ENCODE measurements at regions not wholly inside any gene's neighbourhood (a gene's known extent, or its start where the extent isn't known, plus 50 kb on each side); places are given as distances from the start of the nearest gene placed in this dataset.

DNA sequence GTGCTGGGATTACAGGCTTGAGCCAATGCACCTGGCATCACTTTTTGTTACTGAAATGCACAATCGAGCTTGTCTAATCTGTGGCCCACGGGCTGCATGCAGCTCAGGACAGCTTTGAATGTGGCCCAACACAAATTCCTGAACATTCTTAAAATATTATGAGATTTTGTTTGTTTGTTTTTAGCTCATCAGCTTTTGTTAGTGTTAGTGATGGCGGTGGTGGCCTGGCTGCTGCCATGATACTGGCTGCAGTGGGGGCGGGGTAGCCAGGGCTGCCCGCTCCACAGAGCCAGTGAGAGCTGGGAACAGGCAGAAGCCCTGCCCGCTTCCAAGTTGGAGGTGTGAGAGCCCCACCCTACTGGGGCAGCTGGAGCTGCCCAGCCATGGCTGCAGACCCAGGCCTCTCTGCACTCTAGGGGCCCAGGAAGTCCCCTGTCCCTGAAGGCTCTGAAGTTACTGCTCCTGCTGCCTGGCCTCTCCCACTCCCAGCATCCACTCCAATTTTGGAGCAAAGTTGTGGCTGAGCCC, 76.6 kb upstream of the SHB start:
- H3K79me2 ChIP-seq (ENCODE audit: insufficient read depth, low read length): no peaks in the 10 kb centered on the region
- no peak overlapping the region for H3K4me2 ChIP-seq (ENCODE audit: low read depth, low read length, poor library complexity, severe bottlenecking)
- no peak overlapping the region for H3K4me3 ChIP-seq (ENCODE audit: insufficient read depth, low read length, poor library complexity, severe bottlenecking)
- H3K9me2 ChIP-seq (replicated peaks; ENCODE audit: insufficient read depth, low read length): no peaks in the 10 kb centered on the region
- no peak overlapping the region for H3K9ac ChIP-seq (ENCODE audit: low read length)
- no peaks in the 10 kb centered on the region for H4K20me1 ChIP-seq (ENCODE audit: low read depth, low read length)
- no peaks in the 10 kb centered on the region for H3K36me3 ChIP-seq (ENCODE audit: low read length)
- H3K9me3 ChIP-seq (ENCODE audit: insufficient read depth, low read length): peaks cover 8% of the 10 kb centered on the region; the same call in 1 of the 2 replicates
- no peak overlapping the region for H3K27ac ChIP-seq (ENCODE audit: low read depth, low read length)
- TF ChIP-seq, protein P1, sequence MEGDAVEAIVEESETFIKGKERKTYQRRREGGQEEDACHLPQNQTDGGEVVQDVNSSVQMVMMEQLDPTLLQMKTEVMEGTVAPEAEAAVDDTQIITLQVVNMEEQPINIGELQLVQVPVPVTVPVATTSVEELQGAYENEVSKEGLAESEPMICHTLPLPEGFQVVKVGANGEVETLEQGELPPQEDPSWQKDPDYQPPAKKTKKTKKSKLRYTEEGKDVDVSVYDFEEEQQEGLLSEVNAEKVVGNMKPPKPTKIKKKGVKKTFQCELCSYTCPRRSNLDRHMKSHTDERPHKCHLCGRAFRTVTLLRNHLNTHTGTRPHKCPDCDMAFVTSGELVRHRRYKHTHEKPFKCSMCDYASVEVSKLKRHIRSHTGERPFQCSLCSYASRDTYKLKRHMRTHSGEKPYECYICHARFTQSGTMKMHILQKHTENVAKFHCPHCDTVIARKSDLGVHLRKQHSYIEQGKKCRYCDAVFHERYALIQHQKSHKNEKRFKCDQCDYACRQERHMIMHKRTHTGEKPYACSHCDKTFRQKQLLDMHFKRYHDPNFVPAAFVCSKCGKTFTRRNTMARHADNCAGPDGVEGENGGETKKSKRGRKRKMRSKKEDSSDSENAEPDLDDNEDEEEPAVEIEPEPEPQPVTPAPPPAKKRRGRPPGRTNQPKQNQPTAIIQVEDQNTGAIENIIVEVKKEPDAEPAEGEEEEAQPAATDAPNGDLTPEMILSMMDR (IDR thresholded peaks at IDR 0.05; ENCODE audit: insufficient read depth, low read length, poor library complexity, severe bottlenecking): no peak
- no peak for TF ChIP-seq EZH2phosphoT487 (conservative IDR thresholded peaks at IDR 0.05; ENCODE audit: low read length)
- H3F3A ChIP-seq (ENCODE audit: insufficient read depth): no peaks in the 10 kb centered on the region
- H2AFZ ChIP-seq (ENCODE audit: low read depth, low read length, severe bottlenecking): no peak overlapping the region
- no peaks in the 10 kb centered on the region for H3K27me3 ChIP-seq (ENCODE audit: low read length)

DNA sequence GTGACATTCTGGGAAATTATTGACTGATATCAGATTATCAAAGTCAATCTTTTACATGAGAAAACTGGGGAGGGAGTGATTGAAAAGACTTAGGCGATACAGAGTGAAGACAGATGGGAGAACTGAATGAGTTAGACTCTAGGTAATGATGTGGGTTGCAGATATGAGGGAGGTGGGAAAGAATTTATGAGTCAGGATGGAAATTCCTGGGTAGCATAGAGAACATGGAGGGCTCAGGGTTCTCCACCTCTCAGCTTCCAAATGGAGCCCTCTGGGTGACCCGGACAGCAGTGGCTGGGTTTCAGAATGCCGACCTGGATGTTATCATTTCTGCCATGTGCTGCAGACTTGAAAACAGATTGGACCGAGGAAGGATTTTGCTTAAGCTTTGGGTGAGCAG, 75.4 kb upstream of the SHB start:
- Histone ChIP-seq H2AFZ (ENCODE audit: low read depth, low read length, severe bottlenecking) (no peak overlapping the region), H3K27me3 (ENCODE audit: low read length) (no peaks in the 10 kb centered on the region), H3K9me3 (ENCODE audit: insufficient read depth, low read length) (peaks cover 8% of the 10 kb centered on the region; the same call in 1 of the 2 replicates), H3K9ac (ENCODE audit: low read length) (no peak overlapping the region), H3K9me2 (replicated peaks; ENCODE audit: insufficient read depth, low read length) (no peaks in the 10 kb centered on the region), H3K4me3 (ENCODE audit: insufficient read depth, low read length, poor library complexity, severe bottlenecking) (no peak overlapping the region), H3K4me2 (ENCODE audit: low read depth, low read length, poor library complexity, severe bottlenecking) (no peak overlapping the region), H3K36me3 (ENCODE audit: low read length) (no peaks in the 10 kb centered on the region), H4K20me1 (ENCODE audit: low read depth, low read length) (no peaks in the 10 kb centered on the region), H3K79me2 (ENCODE audit: insufficient read depth, low read length) (no peaks in the 10 kb centered on the region), H3K27ac (ENCODE audit: low read depth, low read length) (no peak overlapping the region), H3F3A (ENCODE audit: insufficient read depth) (no peaks in the 10 kb centered on the region)
- TF ChIP-seq EZH2phosphoT487 (conservative IDR thresholded peaks at IDR 0.05; ENCODE audit: low read length): no peak
- TF ChIP-seq, protein P1 (IDR thresholded peaks at IDR 0.05; ENCODE audit: insufficient read depth, low read length, poor library complexity, severe bottlenecking): no peak

DNA sequence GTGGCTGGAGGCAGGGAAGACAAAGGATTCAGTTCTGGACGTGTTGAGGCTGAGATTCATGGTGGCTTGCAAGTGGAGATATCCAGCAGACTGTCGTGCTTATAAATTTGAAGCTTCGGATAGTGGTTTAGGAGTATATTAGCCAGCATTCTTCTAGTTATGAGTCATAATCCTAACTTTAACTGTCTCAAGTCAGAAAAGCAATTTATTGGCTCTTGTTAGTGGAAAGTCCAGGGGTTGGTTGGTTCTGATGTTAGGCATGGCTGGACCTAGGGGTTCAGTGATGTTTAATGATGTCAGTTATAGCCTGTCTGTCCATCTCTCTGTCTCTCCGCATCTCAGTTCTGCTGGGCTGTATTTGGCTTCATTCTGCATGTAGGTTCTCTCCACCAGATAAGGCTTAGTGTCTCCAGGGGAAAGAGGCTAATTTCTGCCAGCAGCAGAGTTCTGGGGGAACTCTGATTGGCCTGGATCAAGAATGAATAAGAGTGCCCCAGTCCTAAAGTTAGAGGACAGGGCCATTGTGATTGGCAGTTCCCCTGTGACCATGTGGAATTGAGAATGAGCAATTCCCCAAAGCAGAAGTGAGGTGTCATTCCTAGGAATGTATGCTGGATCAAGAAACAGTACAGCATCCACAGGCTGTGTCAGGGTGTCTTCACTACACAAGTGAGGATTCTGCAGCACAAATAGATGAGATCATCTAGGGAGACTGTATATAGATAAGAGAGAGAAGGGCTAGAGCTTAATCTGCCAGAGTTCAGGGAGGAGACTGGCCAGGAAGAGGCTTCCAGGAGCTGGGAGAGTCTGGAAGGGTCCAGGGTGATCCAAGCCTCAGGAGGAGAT, 72.9 kb upstream of the SHB start:
- no peak overlapping the region for H3K27ac ChIP-seq (ENCODE audit: low read depth, low read length)
- no peaks in the 10 kb centered on the region for H3K36me3 ChIP-seq (ENCODE audit: low read length)
- peaks cover 7% of the 10 kb centered on the region; the same call in 1 of the 2 replicates for H3K9me3 ChIP-seq (ENCODE audit: insufficient read depth, low read length)
- H3K4me2 ChIP-seq (ENCODE audit: low read depth, low read length, poor library complexity, severe bottlenecking): no peak overlapping the region
- H3K9ac ChIP-seq (ENCODE audit: low read length): no peak overlapping the region
- no peaks in the 10 kb centered on the region for H3F3A ChIP-seq (ENCODE audit: insufficient read depth)
- no peak overlapping the region for H3K4me3 ChIP-seq (ENCODE audit: insufficient read depth, low read length, poor library complexity, severe bottlenecking)
- no peaks in the 10 kb centered on the region for H3K9me2 ChIP-seq (replicated peaks; ENCODE audit: insufficient read depth, low read length)
- no peak overlapping the region for H2AFZ ChIP-seq (ENCODE audit: low read depth, low read length, severe bottlenecking)
- H3K79me2 ChIP-seq (ENCODE audit: insufficient read depth, low read length): no peaks in the 10 kb centered on the region
- no peaks in the 10 kb centered on the region for H4K20me1 ChIP-seq (ENCODE audit: low read depth, low read length)
- no peak for TF ChIP-seq EZH2phosphoT487 (conservative IDR thresholded peaks at IDR 0.05; ENCODE audit: low read length)
- TF ChIP-seq, protein P1 (IDR thresholded peaks at IDR 0.05; ENCODE audit: insufficient read depth, low read length, poor library complexity, severe bottlenecking): no peak
- H3K27me3 ChIP-seq (ENCODE audit: low read length): no peaks in the 10 kb centered on the region

Measured in SU-DHL-6 (cell line).